HepG2 (cell line): ENCODE measurements at regions not wholly inside any gene's neighbourhood (a gene's known extent, or its start where the extent isn't known, plus 50 kb on each side); places are given as distances from the start of the nearest gene placed in this dataset.

Experiments
- AHR ChIP-seq: IDR thresholded peaks from 2 replicates; pipeline ENCODE4 v1.6.1; 2018; ENCODE audit warnings: missing genetic modification reagents, missing compliant biosample characterization
- BORCS8-MEF2B ChIP-seq: sonication (generic); formaldehyde crosslinking; IDR thresholded peaks from 2 replicates; pipeline ENCODE4 v1.8.0; 2022; ENCODE audit warnings: mild to moderate bottlenecking, missing genetic modification reagents
- CEBPG ChIP-seq: IDR thresholded peaks from 2 replicates; pipeline ENCODE4 v1.6.1; 2016
- DDIT3 ChIP-seq: sonication (generic); formaldehyde crosslinking; IDR thresholded peaks from 2 replicates; pipeline ENCODE4 v1.4.0; 2020; ENCODE audit warnings: mild to moderate bottlenecking, missing genetic modification reagents
- FOXA1 ChIP-seq, 2 experiments: fragments of 450-650 bp in 1 of 2; sonication (generic) in 1 of 2; formaldehyde crosslinking in 1 of 2; IDR thresholded peaks; 2 replicates each; pipeline versions ENCODE4 v1.4.0 to v1.6.1; 2016 to 2020; ENCODE audit warnings: missing genetic modification reagents in 1 of 2
- GMEB1 ChIP-seq: sonication (generic); formaldehyde crosslinking; IDR thresholded peaks from 2 replicates; pipeline ENCODE4 v1.5.1; 2020; ENCODE audit warnings: missing genetic modification reagents, mild to moderate bottlenecking, borderline replicate concordance
- GTF3A ChIP-seq: sonication (generic); formaldehyde crosslinking; conservative IDR thresholded peaks from 2 replicates; pipeline ENCODE4 v1.4.0; 2020; ENCODE audit warnings: mild to moderate bottlenecking, missing genetic modification reagents
- HMG20A ChIP-seq: IDR thresholded peaks from 2 replicates; pipeline ENCODE4 v1.6.1; 2016; ENCODE audit warnings: borderline replicate concordance
- HNF4G ChIP-seq, 2 experiments: sonication (generic) in 1 of 2; formaldehyde crosslinking in 1 of 2; IDR thresholded peaks; 2 replicates each; pipeline versions ENCODE4 v1.4.0 to v1.6.1; 2011 to 2020; ENCODE audit warnings: borderline replicate concordance in 2 of 2, low read depth in 2 of 2, mild to moderate bottlenecking in 2 of 2, low read length in 1 of 2, missing genetic modification reagents in 1 of 2, moderate library complexity in 1 of 2
- IRX3 ChIP-seq: sonication (generic); formaldehyde crosslinking; IDR thresholded peaks from 2 replicates; pipeline ENCODE4 v1.8.1; 2023; ENCODE audit warnings: mild to moderate bottlenecking, low read depth, missing genetic modification reagents, borderline replicate concordance
- KDM1A ChIP-seq: IDR thresholded peaks from 2 replicates; pipeline ENCODE4 v1.6.1; 2016; ENCODE audit warnings: missing compliant biosample characterization
- KDM3A ChIP-seq: IDR thresholded peaks from 2 replicates; pipeline ENCODE4 v1.6.1; 2018; ENCODE audit warnings: low read depth, missing compliant biosample characterization
- MIER3 ChIP-seq: IDR thresholded peaks from 2 replicates; pipeline ENCODE4 v1.6.1; 2016; ENCODE audit warnings: missing compliant biosample characterization, borderline replicate concordance
- MTERF4 ChIP-seq: sonication (generic); formaldehyde crosslinking; IDR thresholded peaks from 2 replicates; pipeline ENCODE4 v1.8.0; 2023; ENCODE audit warnings: mild to moderate bottlenecking, missing genetic modification reagents
- NBN ChIP-seq: fragments of 450-650 bp; conservative IDR thresholded peaks from 2 replicates; pipeline ENCODE4 v1.6.1; 2017
- NR3C1 ChIP-seq: sonication (generic); formaldehyde crosslinking; IDR thresholded peaks from 2 replicates; pipeline ENCODE4 v1.4.0; 2020; ENCODE audit warnings: missing genetic modification reagents
- PITX1 ChIP-seq: sonication (generic); formaldehyde crosslinking; IDR thresholded peaks from 2 replicates; pipeline ENCODE4 v1.5.1; 2020; ENCODE audit warnings: mild to moderate bottlenecking, missing genetic modification reagents
- SAP130 ChIP-seq: IDR thresholded peaks from 2 replicates; pipeline ENCODE4 v1.6.1; 2016; ENCODE audit warnings: low read depth
- SRSF1 ChIP-seq: fragments of 200-400 bp; formaldehyde crosslinking; optimal IDR thresholded peaks from 2 replicates; pipeline ENCODE3; 2017; ENCODE audit warnings: mild to moderate bottlenecking, low read depth, low read length, moderate library complexity
- ZBTB33 ChIP-seq: sonication (generic); formaldehyde crosslinking; IDR thresholded peaks from 2 replicates; pipeline ENCODE4 v1.4.0; 2020; ENCODE audit warnings: missing genetic modification reagents
- ZFP37 ChIP-seq: sonication (generic); formaldehyde crosslinking; IDR thresholded peaks from 2 replicates; pipeline ENCODE4 v1.4.0; 2020; ENCODE audit warnings: missing genetic modification reagents, borderline replicate concordance
- ZFP91 ChIP-seq: sonication (generic); formaldehyde crosslinking; IDR thresholded peaks from 2 replicates; pipeline ENCODE4 v1.9.0; 2022; ENCODE audit warnings: missing genetic modification reagents, mild to moderate bottlenecking, borderline replicate concordance
- ZNF264 ChIP-seq: sonication (generic); formaldehyde crosslinking; IDR thresholded peaks from 2 replicates; pipeline ENCODE4 v1.4.0; 2020; ENCODE audit warnings: missing genetic modification reagents
- ZNF549 ChIP-seq: sonication (generic); formaldehyde crosslinking; IDR thresholded peaks from 2 replicates; pipeline ENCODE4 v1.5.0; 2020; ENCODE audit warnings: missing genetic modification reagents
- ZNF816 ChIP-seq: sonication (generic); formaldehyde crosslinking; IDR thresholded peaks from 2 replicates; pipeline ENCODE4 v1.8.0; 2022; ENCODE audit warnings: missing genetic modification reagents, mild to moderate bottlenecking, borderline replicate concordance

GRCh38 chr7:22672846-22673680 lies 53.9 kb upstream of the IL6 start (continued):
- no peak for TF ChIP-seq ZNF264 (CRISPR knock-in tag)
- TF ChIP-seq GMEB1, result no peak
- TF ChIP-seq ZFP91, result no peak
- TF ChIP-seq ZFP37 (CRISPR knock-in tag), result no peak
- TF ChIP-seq AHR, result no peak
- peak; percentile 21; the same call in 1 of the 2 replicates for TF ChIP-seq SAP130 (CRISPR knock-in tag)
- no peak for TF ChIP-seq CEBPG (CRISPR knock-in tag)
- TF ChIP-seq KDM3A (CRISPR knock-in tag), result no peak
- no peak for TF ChIP-seq IRX3 (CRISPR knock-in tag)
- no peak for TF ChIP-seq ZNF549
- no peak for TF ChIP-seq GTF3A (CRISPR knock-in tag)
- no peak for TF ChIP-seq MTERF4 (CRISPR knock-in tag)
- TF ChIP-seq PITX1 (CRISPR knock-in tag), result peak; percentile 98
- no peak for TF ChIP-seq KDM1A (CRISPR knock-in tag)
- no peak for TF ChIP-seq DDIT3 (CRISPR knock-in tag)
- no peak for TF ChIP-seq HNF4G (IDR thresholded peaks at IDR 0.05; ENCODE audit: borderline replicate concordance, low read depth, low read length)
- TF ChIP-seq HNF4G (CRISPR knock-in tag; IDR thresholded peaks at IDR 0.05; ENCODE audit: borderline replicate concordance, low read depth), result no peak
- no peak for TF ChIP-seq NBN
- no peak for TF ChIP-seq SRSF1
- TF ChIP-seq BORCS8-MEF2B (CRISPR knock-in tag), result no peak
- TF ChIP-seq NR3C1, result no peak
- TF ChIP-seq HMG20A (CRISPR knock-in tag), result peak; percentile 54; the same call in 1 of the 2 replicates
- no peak for TF ChIP-seq ZBTB33
- TF ChIP-seq ZNF816, result no peak
- TF ChIP-seq MIER3 (CRISPR knock-in tag), result 0 out of 2 replicates have a peak, but pooled peaks have one; percentile 25
- no peak for TF ChIP-seq FOXA1 (IDR thresholded peaks at IDR 0.05)
- TF ChIP-seq FOXA1 (CRISPR knock-in tag; IDR thresholded peaks at IDR 0.05), result peak; percentile 93
